Neural cell (in vitro differentiated cells): ENCODE measurements at regions not wholly inside any gene's neighbourhood (a gene's known extent, or its start where the extent isn't known, plus 50 kb on each side); places are given as distances from the start of the nearest gene placed in this dataset.

Experiments
- CTCF ChIP-seq: fragments of 450-650 bp; IDR thresholded peaks from 2 replicates; pipeline ENCODE4 v1.5.1; 2014; ENCODE audit warnings: antibody characterized with exemption, mild to moderate bottlenecking, moderate library complexity; ENCODE audit not compliant: poor library complexity, severe bottlenecking
- EP300 ChIP-seq: fragments of 450-650 bp; conservative IDR thresholded peaks from 2 replicates; pipeline ENCODE4 v1.6.1; 2014; ENCODE audit warnings: antibody characterized with exemption, mild to moderate bottlenecking, moderate library complexity; ENCODE audit not compliant: poor library complexity, severe bottlenecking
- EZH2 ChIP-seq: fragments of 200-600, 300-800 bp; shearing (Covaris generic), sonication (generic); IDR thresholded peaks from 2 replicates; pipeline ENCODE4 v1.6.1; 2014; ENCODE audit warnings: antibody characterized with exemption, low read length, borderline replicate concordance, mild to moderate bottlenecking; ENCODE audit not compliant: insufficient read depth, poor library complexity, severe bottlenecking

- TF ChIP-seq CTCF (no peak), EP300 (no peak), EZH2 (no peak)
These were observed 180.8 kb downstream of the ACTL7B start for GRCh38 chr9:108674766-108675530.
